ENCODE measurements at regions not wholly inside any gene's neighbourhood (a gene's known extent, or its start where the extent isn't known, plus 50 kb on each side); places are given as distances from the start of the nearest gene placed in this dataset.
"Not testable (repeated sequence)": the region's sequence is repeated elsewhere in the genome, so short reads cannot be mapped to it uniquely, and the experiment has no call there.

DNA sequence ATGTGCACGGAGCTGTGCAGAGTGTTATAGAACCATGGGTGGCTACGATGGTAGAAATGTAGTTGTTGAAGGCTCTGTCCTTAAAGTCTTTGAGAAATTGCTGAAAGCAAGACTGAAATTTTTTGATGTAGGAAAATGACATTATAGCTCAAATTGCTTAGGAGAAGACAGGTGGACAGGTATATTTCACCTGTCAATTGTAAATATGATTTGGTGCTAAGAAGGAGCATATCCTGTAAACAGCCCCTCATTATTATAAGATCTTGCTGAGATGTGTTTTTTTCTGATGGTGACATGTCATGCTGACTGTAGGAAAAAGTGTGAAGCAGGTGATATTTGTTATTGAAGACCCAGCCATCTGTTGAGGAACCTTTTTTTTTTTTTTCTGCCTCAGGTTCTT is 377.9 kb downstream of the PSAT1 start:
- no peak for DNase-seq (ENCODE audit: low read depth)
- in situ Hi-C loops (cut with HindIII; ENCODE audit: low pct_unique_long_range_greater_than_20kb, low sequenced_read_pairs) = no loop called here

DNA sequence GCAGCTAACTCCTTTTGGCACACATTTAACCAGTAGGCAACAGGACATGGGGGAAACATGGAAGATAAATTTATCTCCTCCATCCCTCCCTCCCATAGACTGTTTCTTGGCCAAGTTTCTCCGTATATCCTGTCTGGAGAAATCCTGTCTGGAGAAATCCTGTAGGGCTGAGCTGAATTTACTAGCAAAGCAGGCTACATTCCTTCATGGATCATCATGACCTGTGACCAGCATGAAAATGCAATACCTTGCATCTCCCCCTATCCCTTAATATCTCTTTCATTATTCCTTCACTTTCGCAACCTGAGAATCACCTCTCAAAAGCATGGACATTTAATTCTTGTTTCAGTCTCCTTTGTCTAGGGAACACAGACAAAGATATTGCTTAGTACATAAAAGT is 379.1 kb downstream of the PSAT1 start:
- in situ Hi-C loops (cut with HindIII; ENCODE audit: low pct_unique_long_range_greater_than_20kb, low sequenced_read_pairs) = no loop called here
- DNase-seq (ENCODE audit: low read depth) = no peak

DNA sequence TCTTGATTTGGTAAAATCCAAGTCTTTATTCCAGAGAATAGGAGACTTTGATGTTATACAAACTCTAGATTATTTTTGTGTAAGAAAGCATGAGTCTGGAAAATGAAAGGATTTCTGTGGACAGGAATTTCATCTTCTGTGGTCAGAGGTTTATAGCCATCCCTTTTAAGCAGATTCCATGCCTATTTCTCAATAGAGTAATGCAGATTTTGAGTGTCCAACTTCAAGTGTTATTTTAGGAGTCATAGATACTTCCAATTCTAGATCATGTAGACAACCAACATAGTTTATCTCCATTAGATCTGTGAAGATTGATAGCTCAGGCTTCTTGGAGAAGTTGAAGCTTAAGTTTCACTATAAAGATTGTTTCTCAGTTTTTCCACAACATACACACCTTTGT is 379.7 kb downstream of the PSAT1 start:
- DNase-seq (ENCODE audit: low read depth) = no peak
- in situ Hi-C loops (cut with HindIII; ENCODE audit: low pct_unique_long_range_greater_than_20kb, low sequenced_read_pairs) = no loop called here

DNA sequence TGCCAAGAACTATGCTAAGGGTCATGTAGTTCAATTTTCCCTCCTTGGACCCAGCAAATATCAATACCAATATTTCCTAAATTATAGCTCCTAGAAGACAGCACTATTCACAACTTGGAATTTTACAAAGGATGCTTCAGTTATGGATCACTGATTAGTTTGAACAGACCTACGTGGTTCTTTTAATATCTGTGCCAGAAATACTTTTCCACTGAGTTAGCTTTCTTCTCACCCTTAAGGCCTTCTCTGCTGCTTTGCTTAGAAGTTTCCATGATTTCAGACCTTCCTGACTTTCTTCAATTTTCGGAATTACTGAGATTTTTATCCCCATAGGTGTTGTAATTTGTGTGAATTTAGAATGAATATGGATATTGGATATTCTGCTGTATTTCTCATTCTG is 380.4 kb downstream of the PSAT1 start:
- no peak for DNase-seq (ENCODE audit: low read depth)
- in situ Hi-C loops (cut with HindIII; ENCODE audit: low pct_unique_long_range_greater_than_20kb, low sequenced_read_pairs) = no loop called here

DNA sequence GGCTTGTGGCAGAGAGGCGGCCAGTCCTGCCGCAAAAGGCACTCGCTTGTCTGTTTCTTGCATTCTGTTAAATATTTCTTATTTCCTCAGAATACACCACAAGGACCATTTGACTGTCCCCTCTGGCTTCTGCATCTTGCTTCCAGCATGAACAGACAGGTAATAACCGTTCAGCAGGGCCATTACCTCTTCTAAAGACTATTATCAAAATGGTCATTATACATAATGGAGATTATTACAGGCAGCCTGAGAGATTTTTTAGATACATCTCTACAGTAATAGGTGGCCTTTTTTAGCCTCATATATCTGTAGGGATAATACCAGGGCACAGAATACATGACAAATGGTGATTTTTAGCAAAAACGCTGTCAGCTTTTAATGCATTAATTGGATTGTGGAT is 382.0 kb downstream of the PSAT1 start:
- in situ Hi-C loops (cut with HindIII; ENCODE audit: low pct_unique_long_range_greater_than_20kb, low sequenced_read_pairs) = no loop called here
- DNase-seq (ENCODE audit: low read depth) = no peak

DNA sequence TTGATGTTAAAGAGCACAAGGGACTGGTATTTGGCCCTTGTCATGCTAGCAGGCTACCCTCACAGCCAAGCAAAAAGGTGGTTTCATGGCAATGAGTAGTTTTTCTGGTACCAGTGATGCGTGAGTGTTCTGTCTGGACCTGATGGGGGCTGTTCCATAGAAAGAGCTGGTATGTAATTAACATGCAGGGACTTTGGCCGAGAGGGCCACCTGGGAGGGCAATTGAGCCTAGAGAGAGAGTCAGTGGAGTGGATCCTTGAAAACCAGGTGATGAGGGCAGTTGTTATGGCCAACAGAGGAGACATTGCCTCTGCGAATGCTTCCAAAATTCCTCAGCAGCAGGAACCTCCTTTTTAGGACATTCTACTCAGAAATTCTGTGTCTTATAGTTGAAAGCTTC is 383.3 kb downstream of the PSAT1 start:
- DNase-seq (ENCODE audit: low read depth) = no peak
- in situ Hi-C loops (cut with HindIII; ENCODE audit: low pct_unique_long_range_greater_than_20kb, low sequenced_read_pairs) = no loop called here

DNA sequence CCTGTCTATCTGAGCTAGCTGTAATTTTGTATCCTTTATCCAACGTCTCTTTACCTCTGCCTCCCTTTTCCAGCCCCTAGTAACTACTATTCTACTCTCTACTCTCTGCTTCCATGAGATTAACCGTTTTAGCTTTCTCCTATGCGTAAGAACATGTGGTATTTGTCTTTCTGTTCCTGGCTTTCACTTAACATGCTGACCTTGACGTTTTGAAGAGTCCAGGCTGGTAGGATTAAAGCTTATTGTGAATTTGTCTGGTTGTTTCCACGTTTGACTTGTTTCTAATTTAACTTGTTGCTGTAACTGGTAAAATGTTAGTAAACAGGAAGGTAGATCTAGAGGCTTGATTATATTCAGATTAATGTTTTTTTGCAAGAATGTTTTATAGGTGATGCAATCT is 385.3 kb downstream of the PSAT1 start:
- in situ Hi-C loops (cut with HindIII; ENCODE audit: low pct_unique_long_range_greater_than_20kb, low sequenced_read_pairs) = no loop called here
- DNase-seq (ENCODE audit: low read depth) = no peak

DNA sequence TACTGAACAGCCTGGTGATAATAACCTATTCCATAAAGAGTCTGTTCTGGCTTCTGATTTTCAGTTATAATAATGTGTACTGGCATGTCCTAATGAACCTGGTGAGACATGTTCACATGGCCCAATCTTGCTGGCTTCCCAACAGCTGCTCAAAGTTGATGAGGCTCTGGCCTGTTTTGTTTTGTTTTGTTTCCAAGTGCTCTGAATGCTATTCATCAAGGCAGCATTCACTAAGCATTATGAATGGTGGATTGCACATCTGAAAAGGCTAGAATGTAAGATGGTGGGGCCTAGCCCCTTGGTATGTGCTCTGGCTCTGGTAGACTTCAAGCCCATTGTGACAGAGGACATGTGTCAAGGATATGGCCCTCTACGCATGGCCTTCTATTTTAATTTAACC is 388.5 kb downstream of the PSAT1 start:
- in situ Hi-C loops (cut with HindIII; ENCODE audit: low pct_unique_long_range_greater_than_20kb, low sequenced_read_pairs) = no loop called here
- no peak for DNase-seq (ENCODE audit: low read depth)

DNA sequence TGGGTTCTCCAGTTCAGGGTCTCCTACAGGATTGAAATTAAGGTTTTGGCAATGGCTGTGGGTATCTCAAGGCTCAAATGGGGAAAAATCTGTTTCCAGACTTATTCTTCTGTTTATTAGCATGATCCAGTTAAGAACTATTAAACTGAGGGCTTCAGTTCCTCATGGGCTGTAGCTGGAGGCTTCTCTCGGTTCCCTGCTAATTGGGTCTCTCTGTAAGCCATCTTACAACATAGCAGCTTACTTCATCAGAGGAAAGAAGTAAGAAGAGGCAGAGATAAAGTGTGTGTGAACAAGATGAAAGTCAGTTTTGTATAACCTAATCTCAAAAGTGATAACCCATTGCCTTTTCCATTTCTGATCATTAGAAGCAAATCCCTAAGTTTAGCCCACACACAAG is 391.9 kb downstream of the PSAT1 start:
- no peak for DNase-seq (ENCODE audit: low read depth)
- in situ Hi-C loops (cut with HindIII; ENCODE audit: low pct_unique_long_range_greater_than_20kb, low sequenced_read_pairs) = no loop called here

DNA sequence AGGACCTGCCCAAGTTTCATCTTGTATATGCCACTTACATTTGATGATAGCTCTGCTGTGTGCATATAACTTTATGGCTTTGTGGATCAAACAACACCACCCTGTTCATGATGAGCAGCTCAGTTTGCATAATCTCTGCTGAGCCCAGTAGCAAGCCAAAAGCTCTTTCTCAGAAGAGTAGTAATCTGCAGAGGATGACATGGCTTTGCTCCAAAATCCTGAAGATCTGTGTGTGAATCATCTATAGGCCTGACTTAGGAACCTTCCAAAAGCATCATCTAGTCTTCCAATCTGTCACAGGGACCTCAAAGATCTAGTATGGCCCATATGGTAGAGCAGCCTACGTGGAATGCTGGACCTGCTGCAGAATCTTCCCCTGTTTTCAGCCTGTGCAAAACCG is 394.6 kb downstream of the PSAT1 start:
- in situ Hi-C loops (cut with HindIII; ENCODE audit: low pct_unique_long_range_greater_than_20kb, low sequenced_read_pairs) = no loop called here
- DNase-seq (ENCODE audit: low read depth) = no peak

DNA sequence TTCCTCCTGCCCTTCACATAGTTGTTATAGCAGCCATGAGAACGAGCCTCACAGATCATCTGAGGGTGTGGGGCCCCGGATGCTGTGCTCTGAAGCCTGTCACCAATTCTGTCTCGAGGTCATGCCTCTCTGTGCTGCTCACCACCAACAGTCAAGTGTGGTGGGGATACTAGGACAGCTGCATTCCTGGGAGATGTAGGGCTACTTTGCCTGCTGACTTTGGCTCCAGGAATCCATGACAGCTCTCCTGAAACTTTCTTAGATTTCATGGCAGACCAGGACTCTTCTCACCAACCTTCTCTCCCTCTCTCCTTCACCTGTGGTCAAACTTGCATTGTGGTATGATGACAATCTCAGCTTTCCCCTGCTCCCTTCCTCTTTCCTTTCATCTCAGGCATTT is 395.9 kb downstream of the PSAT1 start:
- no peak for DNase-seq (ENCODE audit: low read depth)
- in situ Hi-C loops (cut with HindIII; ENCODE audit: low pct_unique_long_range_greater_than_20kb, low sequenced_read_pairs) = no loop called here

DNA sequence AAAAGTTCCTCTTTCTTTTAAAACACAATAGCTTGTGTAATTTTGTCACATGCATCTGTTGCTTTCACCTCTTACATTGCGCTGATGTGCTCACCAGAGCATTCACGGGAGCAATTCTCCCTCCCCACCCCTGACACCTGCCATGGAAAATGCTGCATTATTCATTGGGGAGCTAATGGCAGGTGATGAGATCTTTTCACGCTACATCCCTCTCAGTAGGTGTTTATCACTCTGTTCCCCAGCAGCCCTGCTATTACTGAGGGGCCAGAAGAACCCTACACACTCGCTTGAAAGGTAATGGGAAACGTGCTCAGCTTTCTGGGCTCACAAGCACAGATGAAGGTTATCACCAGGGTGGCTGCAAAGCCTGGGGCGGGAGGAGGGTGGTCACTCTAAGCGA is 398.0 kb downstream of the PSAT1 start:
- in situ Hi-C loops (cut with HindIII; ENCODE audit: low pct_unique_long_range_greater_than_20kb, low sequenced_read_pairs) = no loop called here
- DNase-seq (ENCODE audit: low read depth) = no peak

DNA sequence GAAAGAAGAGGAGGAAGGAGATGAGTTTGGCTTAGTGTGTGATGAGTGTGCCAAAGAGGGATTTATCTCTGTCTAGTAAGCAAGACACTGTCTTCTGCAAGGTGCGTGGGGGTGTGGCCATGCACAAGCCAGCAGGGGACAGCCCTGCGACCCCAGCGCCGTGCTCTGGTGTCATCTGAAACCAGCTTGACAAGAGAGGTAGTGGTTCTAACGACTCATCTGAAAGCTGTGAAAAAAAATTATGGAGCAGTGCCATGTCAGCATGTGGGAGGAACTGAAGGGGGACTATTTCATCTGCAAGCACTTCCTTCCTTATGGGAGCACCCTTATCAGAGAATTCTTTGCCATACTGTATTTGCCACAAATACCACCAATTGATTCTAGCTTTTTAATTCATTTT is 398.6 kb downstream of the PSAT1 start:
- no peak for DNase-seq (ENCODE audit: low read depth)
- in situ Hi-C loops (cut with HindIII; ENCODE audit: low pct_unique_long_range_greater_than_20kb, low sequenced_read_pairs) = no loop called here

DNA sequence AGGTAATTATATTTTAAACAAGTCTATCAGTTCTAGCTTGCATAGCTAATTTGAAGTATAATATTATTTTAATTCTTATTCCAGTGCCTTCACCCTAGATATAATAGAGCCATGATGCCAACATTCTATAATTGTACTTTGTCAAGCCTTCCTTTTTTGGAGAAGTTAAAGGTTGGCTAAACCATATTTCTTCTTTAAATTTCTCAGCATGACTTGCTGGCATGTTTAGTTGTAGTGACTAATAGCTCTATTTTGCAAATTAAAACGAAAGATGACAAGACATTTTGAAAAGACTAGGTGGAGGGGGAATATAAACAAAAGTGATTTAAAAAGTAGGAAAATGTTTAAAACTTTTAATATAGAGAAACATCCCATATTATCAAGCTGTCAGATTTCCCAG is 400.7 kb downstream of the PSAT1 start:
- DNase-seq (ENCODE audit: low read depth) = no peak
- in situ Hi-C loops (cut with HindIII; ENCODE audit: low pct_unique_long_range_greater_than_20kb, low sequenced_read_pairs) = no loop called here

DNA sequence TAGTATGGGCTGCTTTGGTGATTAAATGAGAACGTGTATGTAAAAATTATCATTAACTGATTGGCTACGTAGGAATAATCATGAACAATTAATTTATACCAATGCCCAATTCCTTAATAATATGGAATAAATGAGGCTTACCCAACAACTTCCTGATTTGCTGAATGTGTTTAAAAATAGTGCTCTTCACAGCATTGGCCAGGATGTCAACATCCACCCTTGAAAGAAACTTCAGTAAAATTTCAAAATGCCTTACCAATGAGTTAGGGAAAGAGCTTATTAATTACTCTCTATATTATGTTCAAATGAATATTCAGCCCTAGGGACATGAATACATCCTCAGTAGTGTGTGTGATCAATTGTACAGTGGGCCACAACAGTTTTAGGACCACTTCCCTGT is 401.4 kb downstream of the PSAT1 start:
- in situ Hi-C loops (cut with HindIII; ENCODE audit: low pct_unique_long_range_greater_than_20kb, low sequenced_read_pairs) = no loop called here
- no peak for DNase-seq (ENCODE audit: low read depth)

DNA sequence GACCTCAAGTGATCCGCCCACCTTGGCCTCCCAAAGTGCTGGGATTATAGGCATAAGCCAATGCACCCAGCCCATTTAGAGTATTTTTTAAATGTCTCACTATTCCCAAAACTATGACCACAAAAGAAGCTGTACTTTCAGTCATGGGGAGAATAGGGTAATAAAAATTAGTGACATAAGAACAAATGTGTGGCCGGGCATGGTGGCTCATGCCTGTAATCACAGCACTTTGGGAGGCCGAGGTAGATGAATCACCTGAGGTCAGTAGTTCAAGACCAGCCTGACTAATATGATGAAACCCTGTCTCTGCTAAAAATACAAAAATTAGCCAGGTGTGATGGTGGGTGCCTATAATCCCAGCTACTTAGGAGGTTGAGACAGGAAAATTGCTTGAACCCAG is 402.3 kb downstream of the PSAT1 start:
- DNase-seq (ENCODE audit: low read depth); in situ Hi-C loops (cut with HindIII; ENCODE audit: low pct_unique_long_range_greater_than_20kb, low sequenced_read_pairs): not testable (repeated sequence)

DNA sequence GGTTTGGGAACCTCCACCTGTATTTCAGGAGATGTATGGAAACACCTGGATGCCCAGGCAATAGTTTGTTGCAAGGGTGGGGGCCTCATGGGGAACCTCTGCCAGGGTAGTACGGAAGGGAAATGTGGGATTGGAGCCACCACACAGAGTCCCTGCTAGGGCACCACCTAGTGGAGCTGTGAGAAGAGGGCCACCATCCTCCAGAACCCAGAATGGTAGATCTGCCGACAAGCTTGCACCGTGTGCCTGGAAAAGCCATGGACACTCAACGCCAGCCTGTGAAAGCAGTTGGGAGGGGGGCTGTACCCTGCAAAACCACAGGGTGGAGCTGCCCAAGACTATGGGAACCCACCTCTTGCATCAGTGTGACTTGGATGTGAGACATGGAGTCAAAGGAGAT is 407.2 kb downstream of the PSAT1 start:
- in situ Hi-C loops (cut with HindIII; ENCODE audit: low pct_unique_long_range_greater_than_20kb, low sequenced_read_pairs) = not testable (repeated sequence)

DNA sequence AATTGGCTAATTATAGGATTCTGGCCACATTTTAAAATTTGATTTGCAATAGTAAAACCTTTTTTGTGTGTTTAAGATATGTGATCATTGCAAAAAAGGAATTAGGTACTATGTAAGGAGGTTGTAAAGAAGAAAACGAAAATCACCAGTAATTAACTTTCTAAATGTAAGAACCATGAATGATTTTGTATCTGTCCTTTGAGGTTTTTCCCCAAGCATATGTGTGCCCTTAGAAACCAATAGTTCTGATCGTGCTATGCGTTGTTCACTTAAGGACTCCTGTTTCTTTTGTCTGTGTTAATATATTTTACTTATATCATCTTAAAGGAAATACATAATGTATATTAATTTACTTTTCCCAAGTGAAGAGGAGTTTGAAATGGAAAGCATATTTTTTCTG is 410.2 kb downstream of the PSAT1 start:
- no peak for DNase-seq (ENCODE audit: low read depth)
- in situ Hi-C loops (cut with HindIII; ENCODE audit: low pct_unique_long_range_greater_than_20kb, low sequenced_read_pairs) = no loop called here

More for the DNA sequence above, 407.2 kb downstream of the PSAT1 start:
- DNase-seq (ENCODE audit: low read depth) = not testable (repeated sequence)

DNA sequence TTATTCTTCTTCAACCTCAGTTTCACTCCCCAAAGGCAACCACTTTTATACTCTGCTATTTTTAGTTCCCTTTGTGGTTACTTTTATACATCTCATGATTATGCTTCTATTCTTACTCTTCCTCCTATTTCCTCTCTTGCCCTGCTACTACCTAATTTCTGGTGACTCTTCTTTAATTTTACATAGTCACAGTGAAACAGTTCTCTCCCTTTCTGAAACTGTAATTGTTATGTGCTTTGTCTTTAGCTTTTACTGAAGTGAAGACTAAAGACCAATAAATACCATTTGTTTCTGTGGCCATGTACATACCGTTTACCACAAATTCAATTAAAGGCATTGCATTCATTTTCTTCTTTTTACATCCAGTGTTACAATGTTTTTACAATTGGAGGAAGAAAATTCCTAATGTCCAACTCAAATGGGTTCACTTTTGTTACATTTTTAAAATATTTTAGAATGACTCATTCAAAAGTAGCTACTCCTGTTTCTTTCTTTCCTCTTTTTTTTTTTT is 410.6 kb downstream of the PSAT1 start:
- DNase-seq (ENCODE audit: low read depth) = no peak
- in situ Hi-C loops (cut with HindIII; ENCODE audit: low pct_unique_long_range_greater_than_20kb, low sequenced_read_pairs) = no loop called here

DNA sequence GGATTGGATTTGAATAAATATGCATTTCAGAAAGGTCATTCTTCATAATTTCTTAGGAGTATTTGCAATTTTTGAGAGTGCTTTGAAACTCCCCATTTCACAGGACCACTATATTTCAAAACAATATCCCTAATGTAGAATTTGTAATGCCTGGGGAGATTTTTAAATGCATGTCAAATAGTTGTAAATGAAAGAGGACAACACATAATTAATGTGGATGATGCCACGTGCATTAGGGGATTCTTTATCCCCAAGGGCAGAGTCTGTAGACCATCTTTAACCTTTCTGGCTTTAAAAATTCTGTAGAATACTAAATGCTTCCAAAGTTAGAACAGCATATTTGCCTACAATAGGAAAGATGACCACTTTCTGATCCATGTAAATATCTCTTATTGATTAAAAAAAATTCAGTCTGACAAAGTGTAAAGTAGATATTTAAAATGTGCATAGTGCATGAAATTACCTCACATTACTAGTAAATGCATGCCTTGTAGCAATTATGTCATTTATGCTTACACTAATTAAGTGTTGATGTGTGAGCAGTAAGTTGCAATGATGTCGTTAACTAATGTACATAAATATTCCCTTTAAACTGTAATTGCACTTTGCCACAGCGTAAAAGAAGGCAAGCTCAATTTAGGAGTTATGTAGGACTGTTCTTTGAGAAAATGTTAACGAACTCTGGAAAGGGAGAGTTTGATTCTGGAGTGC is 416.1 kb downstream of the PSAT1 start:
- in situ Hi-C loops (cut with HindIII; ENCODE audit: low pct_unique_long_range_greater_than_20kb, low sequenced_read_pairs) = no loop called here
- no peak for DNase-seq (ENCODE audit: low read depth)
